Cardiac muscle cell (in vitro differentiated cells and primary cell): ENCODE measurements at regions not wholly inside any gene's neighbourhood (a gene's known extent, or its start where the extent isn't known, plus 50 kb on each side); places are given as distances from the start of the nearest gene placed in this dataset.

Source experiments
- DNase-seq, 2 donors: peaks; one replicate each; pipeline versions ENCODE4 v3.0.0 to v3.0.0-alpha.2; 2010 to 2017; ENCODE audit warnings: low read depth in 1 of 2, low spot score in 1 of 2
- H3K27ac ChIP-seq: fragments of 200-600 bp; sonication (generic); 2 replicates; pipeline ENCODE4 v1.5.1; 2016
- H3K27me3 ChIP-seq: fragments of 200-600 bp; sonication (generic); 2 replicates; pipeline ENCODE4 v1.6.0; 2016; ENCODE audit warnings: control low read depth
- H3K36me3 ChIP-seq: fragments of 200-600 bp; sonication (generic); 2 replicates; pipeline ENCODE4 v1.5.1; 2016; ENCODE audit warnings: control low read depth
- H3K4me1 ChIP-seq: fragments of 200-600 bp; sonication (generic); 2 replicates; pipeline ENCODE4 v1.8.1; 2017; ENCODE audit warnings: low read depth, mild to moderate bottlenecking, mixed run types
- H3K4me3 ChIP-seq: fragments of 200-600 bp; sonication (generic); 2 replicates; pipeline ENCODE4 v1.5.1; 2016; ENCODE audit warnings: mild to moderate bottlenecking
- H3K9me3 ChIP-seq: fragments of 200-600 bp; sonication (generic); 2 replicates; pipeline ENCODE4 v1.5.1; 2017; ENCODE audit warnings: low read depth, mild to moderate bottlenecking, control low read depth
- TF ChIP-seq, protein P1 (sequence below): IDR thresholded peaks from 2 replicates; pipeline ENCODE4 v1.5.1; 2012; ENCODE audit warnings: low read depth, mild to moderate bottlenecking, low read length

DNA sequence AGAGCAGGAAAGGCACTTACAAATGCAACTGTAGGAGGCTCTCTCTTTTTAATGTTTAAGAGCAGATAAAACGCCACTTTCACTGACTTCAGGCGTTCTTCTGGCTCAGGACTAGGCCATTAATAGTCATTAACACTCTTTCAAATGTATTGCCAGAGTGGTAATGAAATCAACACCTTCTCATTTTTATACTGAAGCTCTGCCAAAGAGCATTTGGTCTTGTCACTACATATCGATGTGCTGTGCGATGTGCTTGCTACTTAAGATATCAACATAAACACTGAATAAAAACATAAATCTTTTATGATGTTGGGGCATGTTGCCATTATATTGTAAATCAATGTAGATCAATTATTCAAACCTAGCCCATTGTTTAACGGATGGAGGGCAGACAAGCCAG lies 634.7 kb downstream of the ARL4A start:
- Histone ChIP-seq H3K4me3 (no peak overlapping the region), H3K9me3 (no peaks in the 10 kb centered on the region), H3K27me3 (no peaks in the 10 kb centered on the region), H3K27ac (no peak overlapping the region), H3K36me3 (no peaks in the 10 kb centered on the region), H3K4me1 (no peaks in the 10 kb centered on the region)
- TF ChIP-seq, protein P1, sequence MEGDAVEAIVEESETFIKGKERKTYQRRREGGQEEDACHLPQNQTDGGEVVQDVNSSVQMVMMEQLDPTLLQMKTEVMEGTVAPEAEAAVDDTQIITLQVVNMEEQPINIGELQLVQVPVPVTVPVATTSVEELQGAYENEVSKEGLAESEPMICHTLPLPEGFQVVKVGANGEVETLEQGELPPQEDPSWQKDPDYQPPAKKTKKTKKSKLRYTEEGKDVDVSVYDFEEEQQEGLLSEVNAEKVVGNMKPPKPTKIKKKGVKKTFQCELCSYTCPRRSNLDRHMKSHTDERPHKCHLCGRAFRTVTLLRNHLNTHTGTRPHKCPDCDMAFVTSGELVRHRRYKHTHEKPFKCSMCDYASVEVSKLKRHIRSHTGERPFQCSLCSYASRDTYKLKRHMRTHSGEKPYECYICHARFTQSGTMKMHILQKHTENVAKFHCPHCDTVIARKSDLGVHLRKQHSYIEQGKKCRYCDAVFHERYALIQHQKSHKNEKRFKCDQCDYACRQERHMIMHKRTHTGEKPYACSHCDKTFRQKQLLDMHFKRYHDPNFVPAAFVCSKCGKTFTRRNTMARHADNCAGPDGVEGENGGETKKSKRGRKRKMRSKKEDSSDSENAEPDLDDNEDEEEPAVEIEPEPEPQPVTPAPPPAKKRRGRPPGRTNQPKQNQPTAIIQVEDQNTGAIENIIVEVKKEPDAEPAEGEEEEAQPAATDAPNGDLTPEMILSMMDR, result no peak
- no peak for DNase-seq

DNA sequence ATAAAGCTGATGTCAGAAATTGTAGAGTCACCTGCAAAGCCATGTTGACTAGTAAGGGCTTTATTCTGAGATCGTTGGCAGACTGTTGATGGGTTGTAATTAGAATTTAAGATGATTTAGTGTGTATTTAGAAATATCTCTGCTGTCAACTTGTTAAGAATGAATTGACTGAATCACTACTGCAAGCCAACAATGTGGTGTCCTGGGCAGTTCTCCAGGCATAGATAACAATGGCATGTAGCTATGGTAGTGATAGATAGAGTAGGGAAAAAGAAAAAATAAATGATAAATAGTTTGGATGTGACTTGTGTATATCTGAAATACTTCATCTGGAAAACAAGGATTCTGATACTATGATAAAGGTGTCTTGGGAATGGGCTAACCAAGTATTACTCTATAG lies 640.2 kb downstream of the ARL4A start:
- Histone ChIP-seq H3K4me3 (no peak overlapping the region), H3K27ac (no peak overlapping the region)

DNA sequence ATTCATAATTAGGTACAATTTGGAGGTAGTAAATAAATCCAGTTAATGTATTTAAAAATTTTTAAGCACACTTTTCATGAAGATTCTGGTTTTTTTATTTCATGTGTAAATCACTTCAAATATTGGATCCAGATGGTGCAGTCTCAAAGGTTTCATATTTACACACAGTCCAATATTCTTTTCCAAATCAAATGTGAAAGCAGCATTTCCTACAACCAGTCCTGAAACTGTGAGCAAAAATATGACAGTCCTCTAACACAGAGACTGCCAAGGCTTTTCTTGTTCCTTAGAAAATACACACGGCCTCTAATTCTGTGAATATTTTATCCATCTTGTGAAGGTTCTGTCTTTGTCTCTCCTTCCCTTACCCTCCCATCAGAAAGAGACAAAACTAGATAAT lies 645.9 kb downstream of the ARL4A start:
- Histone ChIP-seq H3K27me3 (no peaks in the 10 kb centered on the region), H3K4me1 (no peaks in the 10 kb centered on the region), H3K4me3 (no peak overlapping the region), H3K27ac (no peak overlapping the region), H3K36me3 (no peaks in the 10 kb centered on the region), H3K9me3 (no peaks in the 10 kb centered on the region)
- DNase-seq, result no peak
- TF ChIP-seq, protein P1, result no peak

More for the DNA sequence above, 640.2 kb downstream of the ARL4A start:
- TF ChIP-seq, protein P1, result no peak
- Histone ChIP-seq H3K4me1 (no peaks in the 10 kb centered on the region), H3K36me3 (no peaks in the 10 kb centered on the region), H3K9me3 (no peaks in the 10 kb centered on the region), H3K27me3 (no peaks in the 10 kb centered on the region)
- peak in 1 of 2 donors; percentile 18 for DNase-seq

DNA sequence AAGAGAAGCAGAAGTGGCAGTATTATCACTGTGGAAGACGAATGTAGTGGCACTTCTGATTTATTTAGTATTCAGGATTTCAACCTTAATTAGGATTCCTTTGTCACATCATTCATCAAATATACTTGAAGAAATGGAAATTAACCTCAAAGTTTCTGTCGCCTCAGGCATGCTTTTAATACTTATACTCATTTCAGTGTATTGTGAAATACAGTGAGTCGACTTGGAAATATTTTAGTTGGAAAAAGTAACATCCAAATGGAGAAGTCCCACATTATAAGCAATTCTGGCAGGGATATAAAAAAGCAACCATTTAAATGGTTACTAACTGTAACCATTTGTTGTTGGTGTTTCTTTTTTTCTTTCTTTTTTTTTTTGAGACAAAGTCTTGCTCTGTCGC lies 648.8 kb downstream of the ARL4A start:
- no peak overlapping the region for H3K27ac ChIP-seq
- no peak overlapping the region for H3K4me3 ChIP-seq
- no peaks in the 10 kb centered on the region for H3K36me3 ChIP-seq
- DNase-seq, result peak in 1 of 2 donors; percentile 21
- TF ChIP-seq, protein P1, result no peak
- no peaks in the 10 kb centered on the region for H3K9me3 ChIP-seq
- no peaks in the 10 kb centered on the region for H3K27me3 ChIP-seq
- no peaks in the 10 kb centered on the region for H3K4me1 ChIP-seq

DNA sequence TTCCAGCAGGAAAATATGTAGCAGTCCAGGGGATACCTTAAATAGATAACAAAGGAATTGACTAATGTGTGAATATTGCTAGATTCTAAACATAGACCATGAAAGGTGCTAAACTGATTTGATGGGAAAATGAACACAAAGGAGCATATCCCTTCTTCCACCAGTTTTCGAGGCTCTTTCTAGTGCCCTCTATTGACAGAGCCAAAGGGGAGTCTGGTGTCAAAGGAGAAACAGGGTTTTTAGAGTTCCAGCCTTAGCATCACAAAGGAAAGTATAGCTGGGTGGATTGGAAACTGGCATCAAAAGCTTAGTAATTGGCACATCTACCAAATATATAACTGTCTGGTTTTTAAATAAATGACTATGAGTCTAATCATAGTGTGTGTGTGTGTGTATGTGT lies 636.8 kb downstream of the ETV1 start:
- TF ChIP-seq, protein P1, result no peak
- no peak for DNase-seq
- Histone ChIP-seq H3K9me3 (no peaks in the 10 kb centered on the region), H3K27ac (no peak overlapping the region), H3K36me3 (no peaks in the 10 kb centered on the region), H3K4me3 (no peak overlapping the region), H3K4me1 (no peaks in the 10 kb centered on the region), H3K27me3 (no peaks in the 10 kb centered on the region)

DNA sequence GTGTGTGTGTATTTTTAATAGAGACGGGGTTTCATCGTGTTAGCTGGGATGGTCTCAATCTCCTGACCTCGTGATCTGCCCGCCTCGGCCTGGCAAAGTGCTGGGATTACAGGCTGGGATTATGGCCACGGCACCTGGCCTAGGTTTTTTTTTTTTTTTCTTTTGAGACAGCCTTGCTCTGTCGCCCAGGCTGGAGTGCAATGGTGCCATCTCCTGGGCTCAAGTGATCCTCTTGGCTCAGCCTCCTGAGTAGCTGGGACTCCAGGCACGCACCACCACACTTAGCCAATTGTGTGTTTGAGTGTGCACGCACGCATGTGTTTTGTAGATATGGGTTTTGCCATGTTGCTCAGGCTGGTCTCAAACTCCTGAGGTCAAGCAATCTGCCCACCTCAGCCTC lies 629.8 kb downstream of the ETV1 start:
- Histone ChIP-seq H3K27ac (no peak overlapping the region), H3K4me3 (no peak overlapping the region), H3K36me3 (no peaks in the 10 kb centered on the region), H3K4me1 (no peaks in the 10 kb centered on the region), H3K9me3 (no peaks in the 10 kb centered on the region), H3K27me3 (no peaks in the 10 kb centered on the region)
- no peak for DNase-seq
- TF ChIP-seq, protein P1, result no peak
